Skin epidermis (tissue), 12 donors: ENCODE measurements at regions not wholly inside any gene's neighbourhood (a gene's known extent, or its start where the extent isn't known, plus 50 kb on each side); places are given as distances from the start of the nearest gene placed in this dataset.
A peak's percentile ranks its signal among the peaks of the same experiment; 100 is the strongest.

Source experiments
- H3K27ac ChIP-seq, 21 experiments: fragments of 200-600 bp; sonication (generic) in 11 of 21; one replicate each; pipeline ENCODE4 v1.5.0; 2020; ENCODE audit warnings: mild to moderate bottlenecking in 3 of 21, inconsistent platforms in 2 of 21, moderate library complexity in 2 of 21
- H3K4me3 ChIP-seq, 7 experiments: fragments of 200-600 bp; sonication (generic) in 2 of 7; one replicate each; pipeline ENCODE4 v1.5.0; 2020; ENCODE audit warnings: inconsistent platforms in 2 of 7, mild to moderate bottlenecking in 2 of 7, moderate library complexity in 1 of 7

DNA sequence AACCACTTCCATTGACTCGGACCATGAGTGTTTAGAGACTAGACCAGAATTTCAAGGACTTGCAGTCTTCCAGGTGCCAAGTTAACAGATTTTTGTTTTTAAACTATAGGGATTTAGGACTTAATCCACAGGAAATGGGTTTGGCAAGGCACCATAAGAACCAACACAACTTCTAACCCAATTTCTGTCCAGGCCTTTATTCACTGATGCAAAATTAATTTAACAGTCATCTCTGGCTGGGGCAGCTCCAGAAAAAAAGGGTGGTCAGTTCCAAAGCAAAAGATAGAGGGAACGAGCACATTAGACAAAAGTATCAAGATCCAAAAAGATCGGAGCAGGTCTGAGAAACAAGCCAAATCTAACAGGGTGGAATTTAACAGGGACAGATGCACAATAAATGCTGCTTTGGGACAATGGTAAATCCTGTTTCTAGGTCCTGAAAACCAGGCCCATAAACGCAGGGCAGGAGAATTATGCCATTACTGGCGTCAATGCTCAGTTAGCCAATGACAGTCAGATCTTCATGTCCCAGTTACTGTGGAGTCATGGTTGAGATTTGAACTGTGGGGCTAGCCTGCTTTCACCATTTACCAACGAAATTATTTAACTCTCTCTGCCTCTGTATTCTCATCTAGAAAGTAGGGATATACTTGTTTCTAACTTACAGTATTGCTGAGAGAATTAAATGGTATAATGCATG lies 590.8 kb upstream of the BRINP1 start:
- Histone ChIP-seq H3K27ac (peak overlapping the region in 2 of 21 experiments; percentile 23 to 44), H3K4me3 (no peak overlapping the region)

DNA sequence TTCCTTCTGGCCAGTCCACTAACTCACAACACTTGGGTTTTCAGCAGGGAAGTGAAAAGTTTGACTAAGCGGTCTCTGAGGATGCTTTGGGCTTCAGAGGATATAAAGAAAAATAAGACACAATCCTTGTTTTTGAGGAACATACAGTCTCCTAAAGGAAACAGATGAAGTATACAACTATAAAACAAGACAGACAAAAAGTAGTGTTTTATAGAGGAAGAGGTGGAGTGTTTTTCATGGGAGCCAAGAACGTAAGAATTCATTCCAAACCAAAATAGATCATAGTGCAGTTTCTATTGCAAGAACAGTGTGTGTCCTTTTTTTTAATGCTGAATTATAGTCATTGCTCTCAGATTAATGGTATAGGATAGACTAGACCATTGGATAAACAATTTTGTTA lies 586.9 kb upstream of the BRINP1 start:
- H3K4me3 ChIP-seq: no peak overlapping the region

DNA sequence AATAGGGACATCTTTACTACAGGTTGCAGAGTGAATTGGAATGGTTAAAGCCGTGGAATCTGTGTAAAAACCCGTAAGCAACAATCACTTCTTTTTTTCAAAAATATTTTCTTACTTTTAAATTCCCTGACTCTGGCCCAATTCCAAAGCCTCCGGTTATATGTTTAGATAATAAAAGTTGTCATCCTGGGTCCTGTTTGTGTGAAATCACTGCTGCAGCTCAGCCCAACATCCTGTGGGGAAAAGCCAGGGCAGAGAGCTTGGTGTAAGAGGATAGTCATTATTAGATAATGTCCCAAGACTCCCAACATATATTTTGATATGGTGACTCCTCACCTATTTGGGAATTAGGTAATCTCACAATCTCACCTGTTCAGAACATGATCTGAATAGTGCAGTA lies 586.0 kb upstream of the BRINP1 start:
- peak overlapping the region in 1 of 21 experiments; percentile 67 for H3K27ac ChIP-seq
- no peak overlapping the region for H3K4me3 ChIP-seq

More for the DNA sequence above, 586.9 kb upstream of the BRINP1 start:
- peak overlapping the region in 3 of 21 experiments; percentile 14 to 67 (median 49) for H3K27ac ChIP-seq

DNA sequence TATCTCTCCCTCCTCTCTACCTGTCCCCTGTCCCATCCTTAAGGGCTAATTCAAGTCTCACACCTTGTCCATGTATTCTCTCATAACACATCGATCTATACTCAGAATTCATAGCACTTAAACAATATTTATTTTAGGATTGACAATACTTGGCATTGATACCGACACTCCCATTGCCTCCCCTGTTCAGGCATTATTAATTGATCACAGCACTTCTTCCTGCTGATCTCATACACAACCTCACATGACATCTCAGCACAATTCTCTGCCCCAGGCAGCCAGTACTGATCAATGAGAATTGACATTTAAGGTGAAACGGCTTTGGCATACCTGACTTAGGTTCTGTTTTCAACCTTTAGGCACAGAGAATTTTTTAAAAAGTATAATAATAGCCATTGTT lies 582.4 kb upstream of the BRINP1 start:
- Histone ChIP-seq H3K27ac (peak overlapping the region in 12 of 21 experiments; percentile 5 to 81 (median 36)), H3K4me3 (no peak overlapping the region)

DNA sequence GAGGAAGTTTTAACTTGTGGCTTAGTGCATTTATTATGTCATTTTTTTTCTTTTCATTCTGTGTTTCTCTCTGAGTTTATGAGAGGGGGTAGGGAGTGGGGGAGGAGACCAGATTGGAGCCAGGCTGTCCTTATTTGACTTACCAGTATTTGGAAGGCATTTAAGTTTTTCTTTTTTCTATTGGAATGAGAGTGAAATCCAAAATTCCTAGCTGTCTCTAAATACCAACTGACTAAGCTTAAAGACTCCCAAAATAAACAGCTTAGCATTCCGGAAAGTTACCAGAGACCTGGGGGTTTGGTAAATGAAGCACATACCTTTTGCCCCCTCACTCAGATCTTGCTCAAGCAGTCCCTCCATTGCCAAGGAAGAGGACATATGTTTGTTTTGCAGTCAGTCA lies 581.9 kb upstream of the BRINP1 start:
- H3K27ac ChIP-seq: peak overlapping the region in 10 of 21 experiments; percentile 5 to 81 (median 36)
- H3K4me3 ChIP-seq: no peak overlapping the region

DNA sequence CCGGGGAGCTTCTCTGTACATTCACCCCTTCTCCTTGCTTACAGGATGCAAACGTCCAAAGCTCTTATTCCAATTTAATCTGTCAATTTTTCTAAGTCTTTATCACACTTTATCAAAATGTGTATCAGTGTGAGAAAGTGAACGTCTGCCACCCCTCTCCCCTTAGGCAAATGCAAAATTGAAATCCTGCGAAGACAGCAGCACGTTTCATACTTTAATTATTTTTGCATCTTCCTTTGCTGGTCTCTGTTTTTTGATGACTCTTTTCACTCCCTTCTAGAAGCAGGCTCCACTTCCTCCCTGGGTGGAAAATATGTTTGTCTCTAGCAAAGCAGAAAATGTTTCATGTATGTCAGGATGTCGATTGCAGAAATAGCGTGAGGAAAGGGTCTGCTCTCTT lies 576.5 kb upstream of the BRINP1 start:
- H3K4me3 ChIP-seq: no peak overlapping the region
- no peak overlapping the region for H3K27ac ChIP-seq

DNA sequence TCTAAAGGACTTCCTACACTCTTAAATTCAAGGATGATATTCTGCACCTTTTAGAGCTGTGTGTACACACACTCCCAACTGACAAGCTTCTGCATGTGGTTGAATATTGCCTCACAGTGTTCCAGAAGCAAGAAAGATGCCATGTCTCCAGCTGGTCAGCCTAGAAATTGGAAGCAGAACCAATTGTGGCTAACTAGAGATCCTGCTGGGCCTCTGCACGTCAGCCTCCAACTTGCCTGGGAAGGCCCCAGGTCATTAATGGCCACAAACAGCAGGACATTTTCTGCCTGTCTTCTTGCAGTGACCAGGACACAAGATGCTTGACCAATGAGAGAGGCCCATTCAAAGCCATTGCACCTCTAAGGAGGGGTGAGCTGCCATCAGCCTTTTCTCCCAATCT lies 571.9 kb upstream of the BRINP1 start:
- Histone ChIP-seq H3K4me3 (no peak overlapping the region), H3K27ac (no peak overlapping the region)

DNA sequence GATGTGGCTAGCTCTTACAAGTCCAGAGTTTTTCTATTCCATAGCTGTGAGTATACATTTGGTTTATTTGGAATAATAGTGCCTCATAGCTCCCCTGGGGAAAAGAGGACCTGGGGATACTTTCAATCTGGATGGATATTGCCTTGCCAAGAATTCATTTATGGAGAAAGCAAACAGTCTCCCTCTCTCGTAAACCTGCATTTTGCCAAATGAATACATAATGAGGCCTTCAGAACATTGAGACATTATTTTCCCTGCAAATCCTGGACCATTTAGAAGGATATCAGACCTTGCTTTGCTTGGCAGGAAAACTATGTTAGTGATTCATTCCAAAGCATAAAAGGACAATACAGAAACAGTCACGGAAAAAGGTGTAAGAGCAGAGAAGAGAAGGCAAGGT lies 569.6 kb upstream of the BRINP1 start:
- Histone ChIP-seq H3K4me3 (no peak overlapping the region), H3K27ac (no peak overlapping the region)

DNA sequence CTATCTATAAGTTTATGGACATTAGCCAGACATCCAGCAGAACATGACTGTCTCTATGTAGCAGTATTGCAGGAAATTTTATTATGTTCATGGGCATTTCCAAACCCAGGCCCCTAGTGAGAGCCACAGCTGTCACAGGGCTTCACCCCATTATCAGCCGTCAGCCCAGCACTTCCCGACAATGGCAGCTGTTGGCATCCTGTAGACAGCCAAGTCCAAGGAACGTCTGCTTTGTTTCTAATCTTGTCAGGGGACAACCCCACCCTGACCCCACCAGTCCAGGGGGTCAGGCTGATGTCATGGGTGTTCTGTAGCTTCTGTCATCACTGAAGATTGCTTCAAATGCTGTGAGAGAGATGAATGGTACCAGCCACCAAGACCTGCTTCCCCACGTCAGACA lies 565.3 kb upstream of the BRINP1 start:
- Histone ChIP-seq H3K27ac (no peak overlapping the region), H3K4me3 (no peak overlapping the region)

DNA sequence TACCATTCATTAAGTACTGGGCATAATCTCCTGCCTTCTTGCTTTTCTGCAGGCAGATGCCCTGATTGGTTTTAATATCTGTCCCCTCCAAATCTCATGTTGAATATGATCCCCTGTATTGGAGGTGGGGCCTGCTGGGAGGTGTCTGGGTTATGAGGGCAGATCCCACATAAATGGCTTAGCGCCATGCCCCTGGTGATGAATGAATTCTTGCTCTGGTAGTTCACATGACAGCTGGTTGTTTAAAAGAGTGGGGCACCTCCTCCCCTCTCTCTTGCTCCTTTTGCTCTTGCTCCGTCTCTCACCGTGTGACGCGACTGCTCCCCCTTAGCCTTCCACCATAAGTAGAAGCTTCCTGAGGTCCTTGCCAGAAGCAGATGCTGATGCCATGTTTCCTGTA lies 564.0 kb upstream of the BRINP1 start:
- H3K4me3 ChIP-seq: no peak overlapping the region
- no peak overlapping the region for H3K27ac ChIP-seq

DNA sequence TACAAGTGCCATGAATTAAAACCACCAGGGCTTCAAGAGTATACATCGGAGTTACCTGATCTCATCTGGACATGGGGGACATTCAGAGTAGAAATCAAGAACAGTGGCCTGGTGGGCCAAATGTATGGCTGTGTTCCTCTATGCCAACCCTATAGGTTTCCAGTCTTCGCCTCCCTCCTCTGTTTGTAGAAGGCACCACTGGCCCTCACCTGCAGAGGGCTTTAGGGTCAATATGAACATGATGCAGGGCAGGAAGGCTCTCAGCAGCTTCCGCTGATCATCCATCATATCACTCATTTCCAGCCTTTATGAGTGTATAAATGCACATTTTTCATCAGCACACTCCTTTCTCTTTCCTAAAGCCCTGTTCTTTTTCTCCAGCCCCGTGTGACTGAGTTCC lies 555.5 kb upstream of the BRINP1 start:
- Histone ChIP-seq H3K27ac (no peak overlapping the region), H3K4me3 (no peak overlapping the region)

DNA sequence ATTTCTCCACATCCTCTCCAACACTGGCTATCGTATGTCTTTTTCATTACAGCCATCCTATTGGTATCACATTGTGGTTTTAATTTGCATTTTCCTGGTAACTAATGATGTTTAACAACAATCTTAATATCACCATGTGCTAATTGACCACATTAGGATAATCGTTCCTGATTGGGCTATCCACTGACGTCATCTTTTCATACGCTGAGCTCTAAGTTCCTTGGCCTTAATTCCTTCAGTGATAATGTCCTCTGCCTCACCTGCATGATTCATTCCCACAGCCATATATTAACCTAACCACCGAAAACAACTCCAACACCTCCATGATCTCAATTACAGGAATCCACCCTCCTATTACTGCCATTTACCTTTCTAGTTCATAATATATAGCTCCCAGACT lies 547.9 kb upstream of the BRINP1 start:
- no peak overlapping the region for H3K4me3 ChIP-seq
- H3K27ac ChIP-seq: no peak overlapping the region

DNA sequence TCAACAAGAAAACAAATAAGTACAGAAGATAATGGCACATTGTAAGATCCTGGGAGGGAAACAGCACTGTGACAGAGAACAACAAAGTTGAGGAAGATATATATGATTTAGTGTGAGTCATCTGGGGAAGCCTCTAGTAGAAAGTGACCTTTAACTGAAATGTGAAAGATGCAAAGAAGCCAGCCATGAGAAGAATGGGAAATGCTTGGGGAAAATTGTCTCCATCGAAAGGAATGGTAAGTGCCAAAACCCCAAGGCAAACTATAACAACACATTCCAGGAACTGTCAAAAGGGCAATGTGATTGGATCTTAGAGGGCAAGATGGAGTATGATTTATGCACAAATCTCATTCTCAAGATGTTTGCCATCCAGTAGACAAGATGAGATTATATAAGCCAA lies 537.8 kb upstream of the BRINP1 start:
- no peak overlapping the region for H3K27ac ChIP-seq
- no peak overlapping the region for H3K4me3 ChIP-seq

DNA sequence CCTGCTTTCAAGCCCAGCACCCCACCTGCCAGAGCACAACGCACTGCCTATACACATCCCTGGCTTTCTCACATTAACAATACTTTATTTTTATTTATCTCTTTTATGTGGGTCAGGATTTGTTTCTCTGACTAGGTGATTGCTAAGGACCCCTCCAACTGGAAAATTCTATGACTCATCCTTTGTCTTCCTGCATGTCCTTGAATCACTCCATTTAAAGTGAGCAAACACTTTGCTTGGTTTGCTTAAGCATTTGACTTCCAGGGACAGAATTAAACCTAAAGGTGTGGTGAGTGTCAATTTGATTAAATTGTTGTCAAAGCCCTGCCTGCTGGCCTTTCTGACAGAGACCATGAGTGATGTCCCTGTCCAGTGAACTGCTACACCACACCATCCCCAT lies 536.5 kb upstream of the BRINP1 start:
- H3K27ac ChIP-seq: no peak overlapping the region
- no peak overlapping the region for H3K4me3 ChIP-seq

DNA sequence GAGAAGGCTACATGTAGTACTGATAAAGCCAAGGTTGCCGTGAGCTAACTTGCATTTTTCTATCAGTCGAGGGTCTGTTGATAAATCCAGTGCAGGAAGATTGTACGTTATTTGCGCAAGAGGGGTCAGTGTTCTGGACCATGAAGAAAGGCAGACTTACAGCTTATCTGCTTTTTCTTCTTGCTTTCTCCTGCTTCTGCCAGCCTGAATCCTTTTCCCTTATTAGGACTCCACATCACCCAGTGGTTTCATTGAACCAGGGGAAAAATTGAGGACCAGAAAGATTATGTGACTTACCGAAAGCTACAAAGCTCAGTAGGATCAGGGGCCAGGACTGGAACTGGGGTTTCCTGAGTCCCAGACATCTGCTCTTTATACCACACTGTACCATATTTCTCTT lies 534.6 kb upstream of the BRINP1 start:
- no peak overlapping the region for H3K27ac ChIP-seq
- no peak overlapping the region for H3K4me3 ChIP-seq

DNA sequence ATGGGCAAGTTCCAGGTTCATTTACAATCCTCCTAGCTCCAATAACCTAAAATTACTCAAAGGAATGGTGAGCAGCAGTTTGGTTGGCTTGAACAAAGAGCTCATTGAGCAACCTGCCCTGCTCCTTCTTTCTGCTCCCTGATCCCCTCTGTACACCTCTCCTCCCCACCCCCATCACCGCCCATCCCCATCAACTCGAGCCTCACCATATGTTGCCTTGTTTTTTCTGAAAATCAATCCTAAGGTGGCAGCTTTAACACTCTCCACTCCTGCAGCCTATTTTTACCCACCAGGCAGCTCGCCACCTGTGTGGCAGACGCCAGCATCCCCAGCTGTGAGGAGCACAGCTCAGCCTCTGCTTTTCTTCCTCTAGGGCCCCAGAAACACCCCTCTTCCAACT lies 533.4 kb upstream of the BRINP1 start:
- Histone ChIP-seq H3K4me3 (no peak overlapping the region), H3K27ac (no peak overlapping the region)

DNA sequence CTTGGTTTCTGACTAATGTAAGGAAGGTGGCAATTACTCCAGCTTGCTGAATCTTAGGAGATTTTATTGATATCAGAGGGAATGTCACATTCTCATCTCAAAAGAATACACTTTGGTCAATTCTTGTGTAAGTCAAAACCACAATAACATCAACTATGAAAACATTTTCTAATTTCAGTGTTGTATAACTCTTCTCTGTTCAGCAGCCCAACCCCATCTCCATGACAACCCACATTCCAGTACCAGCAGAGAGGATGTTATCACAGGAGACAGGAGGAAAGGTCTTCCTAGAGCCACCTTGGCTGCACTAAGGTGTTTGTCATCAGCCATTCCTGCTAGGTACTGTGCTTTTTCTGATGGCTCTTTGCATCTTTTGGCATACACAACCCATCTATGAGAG lies 529.1 kb upstream of the BRINP1 start:
- Histone ChIP-seq H3K4me3 (no peak overlapping the region), H3K27ac (no peak overlapping the region)

DNA sequence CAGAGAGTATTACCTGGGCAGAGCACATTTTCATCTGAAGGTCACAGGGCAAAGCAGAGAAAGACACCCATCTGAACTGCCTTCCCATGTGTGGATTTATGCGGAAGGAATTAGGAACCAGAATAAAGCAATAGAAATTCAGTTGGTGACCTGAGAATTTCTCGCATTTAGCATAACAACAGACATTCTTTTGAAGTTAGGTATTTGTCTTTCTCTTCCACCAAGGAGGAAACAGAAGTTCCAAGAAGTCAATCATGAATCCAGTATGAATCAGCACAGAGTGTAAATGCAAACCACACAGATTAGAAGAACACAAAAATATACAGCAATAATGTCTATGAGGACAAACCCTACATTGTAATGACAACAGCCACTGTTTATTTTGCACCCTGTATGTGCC lies 515.2 kb upstream of the BRINP1 start:
- no peak overlapping the region for H3K27ac ChIP-seq
- no peak overlapping the region for H3K4me3 ChIP-seq

DNA sequence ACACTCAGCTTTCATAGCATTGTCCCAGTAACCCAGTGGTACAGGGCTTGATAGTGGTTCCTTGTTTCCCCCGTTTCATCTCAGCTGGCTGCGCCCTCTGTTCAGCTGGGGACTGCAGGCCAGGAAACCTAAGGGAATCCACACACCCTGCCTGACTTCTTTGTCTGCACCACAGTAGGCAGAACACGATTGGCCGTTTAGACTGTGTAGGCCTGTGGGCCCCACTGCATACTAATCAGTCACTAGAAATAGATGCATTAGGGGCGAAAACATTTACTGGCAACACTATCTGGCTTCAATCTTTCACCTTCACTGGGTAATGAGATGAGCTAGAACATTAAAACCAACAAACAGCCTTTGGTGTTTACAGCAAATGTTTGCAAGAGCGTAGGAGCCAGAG lies 512.7 kb upstream of the BRINP1 start:
- H3K27ac ChIP-seq: no peak overlapping the region
- no peak overlapping the region for H3K4me3 ChIP-seq

DNA sequence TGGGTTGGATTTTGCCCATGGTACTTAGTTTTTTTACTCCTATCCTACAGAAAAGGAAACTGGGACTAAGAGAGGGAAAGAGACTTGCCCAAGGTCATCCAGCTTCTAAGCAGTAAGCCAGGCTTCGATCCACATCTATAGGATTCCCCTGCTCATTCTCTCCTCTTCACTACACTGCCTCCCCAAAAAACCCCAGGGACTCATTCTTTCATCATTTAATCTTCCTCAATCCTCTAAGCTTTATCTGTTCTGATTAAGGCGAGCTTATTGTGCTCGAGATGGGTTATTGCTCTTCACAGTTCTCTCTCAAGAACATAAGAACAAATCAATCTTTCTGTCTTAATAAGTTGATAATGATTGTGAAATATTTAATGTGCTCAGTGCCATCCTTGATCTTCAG lies 511.1 kb upstream of the BRINP1 start:
- no peak overlapping the region for H3K4me3 ChIP-seq
- H3K27ac ChIP-seq: no peak overlapping the region

DNA sequence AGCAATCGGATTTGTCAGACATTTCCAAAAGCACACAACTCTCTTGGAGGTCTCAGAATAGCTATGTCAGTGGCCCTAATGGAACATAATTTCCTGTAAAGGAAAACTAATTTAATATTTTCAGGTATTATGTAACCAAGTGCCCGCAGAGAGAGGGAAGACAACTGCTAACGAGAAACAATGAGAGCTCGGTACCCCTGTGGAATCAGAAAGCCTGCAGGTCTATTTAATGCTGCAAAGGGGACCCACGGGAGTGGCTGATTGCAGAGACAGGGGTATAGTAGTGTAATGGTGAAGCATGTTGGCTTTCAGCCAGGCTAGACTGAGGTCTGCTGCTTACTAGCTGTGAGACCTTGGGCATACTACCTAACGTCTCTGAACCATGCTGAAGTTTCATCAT lies 508.1 kb upstream of the BRINP1 start:
- no peak overlapping the region for H3K4me3 ChIP-seq
- H3K27ac ChIP-seq: no peak overlapping the region

DNA sequence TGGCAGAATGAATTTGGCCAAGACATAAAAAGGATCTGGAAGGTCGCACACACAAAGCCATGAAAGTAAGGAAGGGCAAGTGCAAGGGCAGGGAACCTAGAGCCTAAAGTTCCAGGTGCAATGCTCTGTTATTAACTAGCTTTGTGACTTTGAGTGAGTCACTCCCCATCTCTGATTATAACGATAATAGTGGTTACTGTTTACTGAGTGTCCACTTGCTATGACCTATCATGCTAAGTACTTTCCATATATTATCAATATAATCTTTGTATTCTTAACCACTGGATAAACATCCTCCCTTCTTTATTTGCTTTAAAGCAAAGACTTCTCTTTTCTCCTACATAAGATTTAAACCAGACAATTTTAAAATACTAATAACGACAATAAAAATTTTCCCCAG lies 504.6 kb upstream of the BRINP1 start:
- Histone ChIP-seq H3K4me3 (no peak overlapping the region), H3K27ac (no peak overlapping the region)
